Activated CD4-positive, alpha-beta T cell treated with anti-CD3 and anti-CD28 coated beads, Interleukin-2, amount 10 ng/mL, durations not matched to agents 7 days and 5 days (primary cell): ENCODE measurements at regions not wholly inside any gene's neighbourhood (a gene's known extent, or its start where the extent isn't known, plus 50 kb on each side); places are given as distances from the start of the nearest gene placed in this dataset.
"Not testable (repeated sequence)": the region's sequence is repeated elsewhere in the genome, so short reads cannot be mapped to it uniquely, and the experiment has no call there.

Experiments
- CTCF ChIA-PET: fragments of 350-600 bp; sonication (Branson Sonifier 250); formaldehyde crosslinking; loops from one replicate; lab custom pipeline; 2021; ENCODE audit warnings: antibody characterized with exemption; lab: Charles Lee
- POLR2A ChIA-PET: fragments of 350-600 bp; sonication (Branson Sonifier 250); formaldehyde crosslinking; loops from one replicate; lab custom pipeline; 2021; ENCODE audit warnings: antibody characterized with exemption; lab: Charles Lee
- DNase-seq: peaks from one replicate; pipeline ENCODE4 v3.0.0-alpha.2; 2020
- H3K27ac Mint-ChIP-seq: one replicate; pipeline ENCODE4 v1.8.0; 2021; ENCODE audit warnings: mild to moderate bottlenecking, moderate library complexity, mixed read lengths
- H3K27me3 Mint-ChIP-seq: one replicate; pipeline ENCODE4 v1.8.0; 2021; ENCODE audit warnings: mixed read lengths
- H3K36me3 Mint-ChIP-seq: one replicate; pipeline ENCODE4 v1.8.0; 2021; ENCODE audit warnings: low read depth, mixed read lengths
- H3K4me1 Mint-ChIP-seq: one replicate; pipeline ENCODE4 v1.8.0; 2021; ENCODE audit warnings: mixed read lengths
- H3K4me3 Mint-ChIP-seq: one replicate; pipeline ENCODE4 v1.8.0; 2021; ENCODE audit warnings: mild to moderate bottlenecking, moderate library complexity, mixed read lengths
- H3K9me3 Mint-ChIP-seq: one replicate; pipeline ENCODE4 v1.8.0; 2021; ENCODE audit warnings: mixed read lengths

DNA sequence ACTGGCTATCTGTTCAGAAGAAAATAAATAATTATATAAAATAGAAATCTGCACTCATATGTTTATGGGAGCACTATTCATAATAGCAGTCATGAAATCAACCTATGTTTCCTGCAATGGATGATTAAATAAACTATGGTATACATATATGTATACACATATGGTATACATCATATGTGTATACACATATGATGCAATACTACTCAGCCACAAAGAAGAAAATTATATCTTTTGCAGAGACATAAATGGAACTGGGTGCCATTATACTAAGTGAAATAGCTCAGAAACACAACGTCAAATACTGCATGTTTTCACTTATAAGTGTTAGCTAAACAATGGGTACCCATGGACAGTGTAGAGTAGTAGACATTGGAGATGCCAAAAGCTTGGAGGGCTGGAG lies 381.2 kb upstream of the LRFN5 start:
- H3K9me3 Mint-ChIP-seq, result no peaks in the 10 kb centered on the region
- no peak for DNase-seq
- H3K27ac Mint-ChIP-seq, result no peak overlapping the region
- ChIA-PET POLR2A (no interaction called here), CTCF (no interaction called here)
- no peaks in the 10 kb centered on the region for H3K36me3 Mint-ChIP-seq
- no peaks in the 10 kb centered on the region for H3K27me3 Mint-ChIP-seq
- H3K4me3 Mint-ChIP-seq, result no peak overlapping the region
- no peaks in the 10 kb centered on the region for H3K4me1 Mint-ChIP-seq

DNA sequence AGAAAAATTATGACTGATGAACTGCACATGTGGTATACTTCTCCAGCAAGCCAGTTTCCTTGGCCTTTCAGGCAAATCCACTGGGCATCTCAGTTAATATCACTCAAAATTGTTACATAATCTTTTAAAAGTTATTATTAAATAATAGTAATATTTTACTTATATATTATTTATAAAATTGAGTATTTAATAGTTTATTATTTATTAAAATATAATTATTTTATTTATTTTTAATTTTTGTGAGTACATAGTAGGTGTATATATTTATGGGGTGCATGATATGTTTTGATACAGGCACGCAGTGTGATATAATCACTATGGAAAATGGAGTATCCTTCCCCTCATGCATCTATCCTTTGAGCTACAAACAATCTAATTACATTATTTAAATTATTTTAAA lies 384.1 kb upstream of the LRFN5 start:
- H3K36me3 Mint-ChIP-seq, result no peaks in the 10 kb centered on the region
- H3K27ac Mint-ChIP-seq, result no peak overlapping the region
- H3K27me3 Mint-ChIP-seq, result no peaks in the 10 kb centered on the region
- H3K9me3 Mint-ChIP-seq, result peaks cover 2% of the 10 kb centered on the region
- CTCF ChIA-PET, result no interaction called here
- POLR2A ChIA-PET, result no interaction called here
- H3K4me1 Mint-ChIP-seq, result no peaks in the 10 kb centered on the region
- no peak overlapping the region for H3K4me3 Mint-ChIP-seq
- DNase-seq, result no peak

DNA sequence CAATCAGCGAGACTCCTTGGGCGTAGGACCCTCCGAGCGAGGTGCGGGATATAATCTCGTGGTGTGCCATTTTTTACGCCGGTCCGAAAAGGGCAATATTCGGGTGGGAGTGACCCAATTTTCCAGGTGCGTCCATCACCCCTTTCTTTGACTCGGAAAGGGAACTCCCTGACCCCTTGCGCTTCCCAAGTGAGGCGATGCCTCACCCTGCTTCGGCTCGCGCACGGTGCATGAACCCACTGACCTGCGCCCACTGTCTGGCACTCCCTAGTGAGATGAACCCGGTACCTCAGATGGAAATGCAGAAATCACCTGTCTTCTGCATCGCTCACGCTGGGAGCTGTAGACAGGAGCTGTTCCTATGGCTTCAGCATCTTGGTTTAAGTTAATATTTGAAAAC lies 391.7 kb upstream of the LRFN5 start:
- H3K4me1 Mint-ChIP-seq, POLR2A ChIA-PET, CTCF ChIA-PET, H3K9me3 Mint-ChIP-seq, H3K36me3 Mint-ChIP-seq, H3K27ac Mint-ChIP-seq, DNase-seq, H3K27me3 Mint-ChIP-seq, H3K4me3 Mint-ChIP-seq: not testable (repeated sequence)

DNA sequence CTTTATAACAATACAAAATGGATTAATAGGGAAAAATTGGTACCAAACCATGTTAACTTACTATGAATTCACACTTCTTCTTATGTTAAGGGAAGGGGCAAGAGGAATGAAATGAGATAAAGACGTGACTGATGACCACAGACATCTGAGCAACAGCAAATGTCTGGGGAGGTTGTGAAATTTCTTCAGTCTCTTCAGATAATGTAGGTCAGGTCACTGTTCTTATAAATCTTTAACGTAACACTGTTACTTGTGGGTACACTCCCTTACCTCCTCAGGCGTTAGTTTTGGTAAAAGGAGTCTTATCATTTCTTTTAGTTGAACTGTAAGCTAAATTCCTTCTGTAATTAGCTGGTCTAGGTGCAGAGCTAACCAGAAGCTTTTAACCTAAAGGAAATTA lies 405.0 kb upstream of the LRFN5 start:
- Mint-ChIP-seq H3K36me3 (no peaks in the 10 kb centered on the region), H3K27me3 (no peaks in the 10 kb centered on the region), H3K4me3 (no peak overlapping the region), H3K9me3 (peaks cover 3% of the 10 kb centered on the region), H3K27ac (no peak overlapping the region), H3K4me1 (no peaks in the 10 kb centered on the region)
- no peak for DNase-seq
- POLR2A ChIA-PET, result no interaction called here
- CTCF ChIA-PET, result no interaction called here

DNA sequence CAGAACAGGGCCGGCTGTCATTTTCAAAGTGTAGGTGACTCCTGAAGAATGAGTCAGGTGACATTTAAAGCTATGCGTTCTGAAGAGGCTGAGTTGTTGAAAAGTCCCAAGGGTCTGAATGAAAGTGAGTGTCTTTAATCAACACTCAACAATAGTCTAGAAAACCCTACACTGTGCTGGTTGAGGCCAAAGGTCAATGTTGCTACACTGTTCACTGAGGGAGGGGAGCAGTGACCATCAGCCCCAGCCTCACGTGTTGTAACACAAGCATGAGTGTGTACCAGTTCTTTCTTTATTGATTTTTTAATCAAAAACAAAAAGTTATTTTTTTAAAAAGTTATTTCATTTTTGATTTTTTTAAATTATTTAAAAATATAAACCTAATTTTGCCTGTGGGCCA lies 418.8 kb upstream of the LRFN5 start:
- POLR2A ChIA-PET, result no interaction called here

DNA sequence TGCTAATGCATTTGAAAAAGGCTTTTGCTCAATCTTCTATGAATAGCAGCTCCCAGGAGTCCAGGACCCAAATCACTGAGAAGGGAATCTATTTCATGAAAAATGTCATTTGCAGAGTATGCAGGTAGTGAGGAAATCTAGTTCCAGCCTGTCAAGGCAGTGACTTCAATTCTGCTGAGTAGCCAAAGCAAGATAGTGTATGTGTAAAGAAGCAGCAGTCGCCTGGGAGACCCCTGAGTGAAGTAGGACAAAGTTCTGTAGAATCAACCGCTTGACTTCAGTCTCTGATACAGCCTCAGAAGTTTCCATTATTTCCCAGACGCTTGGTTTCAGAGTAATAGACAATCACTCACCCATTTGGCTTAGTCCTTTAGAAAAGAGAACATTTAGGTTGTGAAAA lies 435.6 kb upstream of the LRFN5 start:
- POLR2A ChIA-PET, result no interaction called here
- CTCF ChIA-PET, result no interaction called here
- DNase-seq, result no peak
- Mint-ChIP-seq H3K4me1 (no peaks in the 10 kb centered on the region), H3K4me3 (no peak overlapping the region), H3K27me3 (no peaks in the 10 kb centered on the region), H3K9me3 (peaks cover 5% of the 10 kb centered on the region), H3K27ac (no peak overlapping the region), H3K36me3 (no peaks in the 10 kb centered on the region)

More for the DNA sequence above, 418.8 kb upstream of the LRFN5 start:
- no peaks in the 10 kb centered on the region for H3K36me3 Mint-ChIP-seq
- no peak overlapping the region for H3K4me3 Mint-ChIP-seq
- peaks cover 17% of the 10 kb centered on the region for H3K9me3 Mint-ChIP-seq
- H3K4me1 Mint-ChIP-seq, result no peaks in the 10 kb centered on the region
- no peaks in the 10 kb centered on the region for H3K27me3 Mint-ChIP-seq
- no peak for DNase-seq
- no peak overlapping the region for H3K27ac Mint-ChIP-seq
- CTCF ChIA-PET, result no interaction called here

DNA sequence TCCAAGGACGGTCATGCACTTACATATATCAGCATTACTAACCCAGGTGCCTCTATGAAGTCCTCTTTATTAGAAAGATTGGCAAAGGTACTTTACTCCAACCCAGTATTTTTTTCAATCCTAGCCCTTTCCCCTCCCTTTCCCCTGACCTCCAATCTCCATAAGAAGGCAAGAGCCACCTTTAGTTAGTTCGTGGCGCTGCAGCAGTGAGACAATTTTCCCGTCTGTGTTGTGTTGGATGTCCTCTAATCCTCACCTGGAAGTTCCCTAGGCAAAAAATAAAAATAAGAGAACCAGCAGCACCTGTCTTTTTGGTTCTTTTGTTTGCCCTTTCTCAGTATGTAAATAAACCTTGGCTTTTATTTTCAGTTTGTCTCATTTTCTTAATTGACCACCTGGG lies 439.6 kb upstream of the LRFN5 start:
- ChIA-PET POLR2A (no interaction called here), CTCF (no interaction called here)
- DNase-seq, result no peak

DNA sequence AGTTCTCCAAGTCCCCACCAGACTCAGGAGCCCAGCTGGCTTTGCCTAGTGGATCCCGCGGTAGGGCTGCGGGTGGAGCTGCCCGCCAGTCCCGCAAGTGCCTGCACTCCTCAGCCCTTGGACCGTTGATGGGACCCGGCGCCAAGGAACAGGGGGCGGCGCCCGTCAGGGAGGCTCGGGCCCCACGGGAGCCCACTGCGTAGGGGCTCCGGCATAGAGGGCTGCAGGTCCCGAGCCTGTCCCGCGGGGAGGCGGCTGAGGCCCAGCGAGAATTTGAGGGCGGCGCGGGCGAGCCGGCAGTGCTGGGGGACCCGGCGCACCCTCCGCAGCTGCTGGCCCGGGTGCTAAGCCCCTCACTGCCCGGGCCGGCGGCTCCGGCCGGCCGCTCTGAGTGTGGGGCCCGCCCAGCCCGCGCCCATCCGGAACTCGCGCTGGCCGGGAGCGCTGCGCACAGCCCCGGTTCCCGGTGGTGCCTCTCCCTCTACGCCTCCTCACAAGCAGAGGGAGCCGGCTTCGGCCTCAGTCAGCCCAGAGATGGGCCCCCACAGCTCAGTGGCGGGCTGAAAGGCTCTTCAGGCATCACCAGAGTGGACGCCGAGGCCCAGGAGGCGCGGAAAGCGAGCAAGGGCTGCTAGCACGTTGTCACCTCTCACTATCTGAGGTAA lies 452.4 kb upstream of the LRFN5 start:
- no peaks in the 10 kb centered on the region for H3K4me1 Mint-ChIP-seq
- POLR2A ChIA-PET, result no interaction called here
- H3K4me3 Mint-ChIP-seq, result no peak overlapping the region
- no peaks in the 10 kb centered on the region for H3K27me3 Mint-ChIP-seq
- no peak for DNase-seq
- H3K27ac Mint-ChIP-seq, result no peak overlapping the region
- peaks cover 9% of the 10 kb centered on the region for H3K9me3 Mint-ChIP-seq
- CTCF ChIA-PET, result no interaction called here
- no peaks in the 10 kb centered on the region for H3K36me3 Mint-ChIP-seq

More for the DNA sequence above, 439.6 kb upstream of the LRFN5 start:
- Mint-ChIP-seq H3K36me3 (no peaks in the 10 kb centered on the region), H3K4me1 (no peaks in the 10 kb centered on the region), H3K4me3 (no peak overlapping the region), H3K9me3 (peaks cover 5% of the 10 kb centered on the region), H3K27me3 (no peaks in the 10 kb centered on the region), H3K27ac (no peak overlapping the region)

DNA sequence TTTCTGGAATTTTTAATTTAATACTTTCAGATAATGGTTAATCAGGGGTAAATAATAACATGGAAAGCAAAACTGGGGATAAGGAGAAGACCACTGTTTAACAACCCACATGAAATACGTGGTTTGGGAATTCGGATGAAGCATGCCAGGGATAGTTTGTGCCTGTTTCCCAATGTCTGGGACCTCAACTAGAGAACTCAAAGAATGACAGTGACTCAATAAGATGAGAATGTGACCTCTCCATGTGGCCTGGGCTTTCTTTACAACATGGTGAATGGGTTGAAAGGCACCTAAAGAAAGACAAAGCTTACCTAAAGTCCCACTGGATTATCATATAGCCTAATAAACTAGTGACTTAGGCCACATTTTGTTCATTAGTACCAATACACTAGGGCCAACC lies 460.3 kb upstream of the LRFN5 start:
- DNase-seq, result no peak
- Mint-ChIP-seq H3K27ac (no peak overlapping the region), H3K36me3 (no peaks in the 10 kb centered on the region), H3K9me3 (no peaks in the 10 kb centered on the region), H3K4me1 (no peaks in the 10 kb centered on the region), H3K27me3 (no peaks in the 10 kb centered on the region), H3K4me3 (no peak overlapping the region)
- POLR2A ChIA-PET, result no interaction called here
- CTCF ChIA-PET, result no interaction called here

DNA sequence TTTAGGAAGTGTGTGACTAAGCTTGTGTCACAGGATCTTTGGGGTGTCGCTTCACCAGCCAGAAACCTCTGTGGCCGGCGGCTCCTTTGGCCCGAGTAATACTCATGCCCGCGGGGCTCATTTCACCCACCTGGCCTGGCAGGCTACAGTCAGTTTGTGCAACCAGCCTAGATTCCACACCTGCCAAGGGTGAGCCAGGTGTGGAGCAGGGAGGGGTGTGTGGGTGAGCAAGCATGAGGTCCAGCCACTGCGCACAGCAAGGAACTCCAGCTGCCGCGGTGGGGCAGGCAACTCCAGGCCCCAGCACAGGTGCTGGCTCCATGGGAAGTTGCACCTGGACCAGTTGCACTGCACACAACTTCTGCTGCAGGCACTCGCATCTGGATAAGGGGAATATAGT lies 462.3 kb upstream of the LRFN5 start:
- POLR2A ChIA-PET, result no interaction called here
- Mint-ChIP-seq H3K4me1 (no peaks in the 10 kb centered on the region), H3K4me3 (no peak overlapping the region), H3K36me3 (no peaks in the 10 kb centered on the region), H3K27me3 (no peaks in the 10 kb centered on the region), H3K9me3 (no peaks in the 10 kb centered on the region), H3K27ac (no peak overlapping the region)
- no peak for DNase-seq
- CTCF ChIA-PET, result no interaction called here

DNA sequence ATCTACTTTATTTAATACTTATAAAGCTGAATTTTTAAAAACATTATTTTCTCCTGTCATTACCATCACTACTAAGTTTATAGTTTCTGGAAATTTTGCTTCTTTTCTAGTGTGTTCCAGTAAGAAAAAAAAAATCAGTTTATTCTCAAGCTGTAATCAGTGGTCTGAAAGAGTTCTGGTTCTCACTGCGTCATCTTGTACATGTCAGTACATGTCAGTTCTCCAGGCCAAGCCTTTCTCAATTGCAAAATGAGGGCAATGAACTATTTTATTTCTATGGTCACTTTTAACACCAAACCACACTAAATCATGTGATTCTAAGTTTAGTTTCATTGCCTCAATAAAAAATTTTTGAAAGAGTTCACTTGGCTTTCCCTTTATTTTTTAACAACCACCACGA lies 468.9 kb upstream of the LRFN5 start:
- H3K4me1 Mint-ChIP-seq, result no peaks in the 10 kb centered on the region
- CTCF ChIA-PET, result no interaction called here
- no peak for DNase-seq

DNA sequence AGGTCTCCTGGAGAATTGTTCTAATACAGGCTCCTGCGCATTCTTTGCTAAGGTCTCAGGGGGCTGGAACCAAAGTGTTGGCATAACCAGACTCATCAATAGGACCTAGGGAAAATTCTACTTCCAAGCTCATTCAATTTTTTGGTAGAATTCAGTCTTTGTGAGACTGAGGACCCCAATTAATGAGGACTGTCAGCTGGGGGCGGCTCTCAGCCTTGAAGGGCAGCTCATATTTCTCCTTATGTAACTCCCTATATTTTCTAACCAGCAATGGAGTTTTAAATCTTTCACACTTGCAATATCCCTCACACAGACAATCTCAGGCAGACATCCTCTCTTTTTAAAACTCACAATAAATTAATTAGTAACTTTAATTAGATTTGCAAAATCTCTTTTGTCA lies 476.4 kb upstream of the LRFN5 start:
- peaks cover 4% of the 10 kb centered on the region for H3K9me3 Mint-ChIP-seq
- H3K27ac Mint-ChIP-seq, result no peak overlapping the region
- ChIA-PET CTCF (no interaction called here), POLR2A (no interaction called here)
- H3K36me3 Mint-ChIP-seq, result no peaks in the 10 kb centered on the region
- H3K4me1 Mint-ChIP-seq, result no peaks in the 10 kb centered on the region
- DNase-seq, result no peak
- H3K27me3 Mint-ChIP-seq, result no peaks in the 10 kb centered on the region
- H3K4me3 Mint-ChIP-seq, result no peak overlapping the region

More for the DNA sequence above, 468.9 kb upstream of the LRFN5 start:
- H3K9me3 Mint-ChIP-seq, result peaks cover 9% of the 10 kb centered on the region
- H3K36me3 Mint-ChIP-seq, result no peaks in the 10 kb centered on the region
- H3K27ac Mint-ChIP-seq, result no peak overlapping the region
- no peak overlapping the region for H3K4me3 Mint-ChIP-seq
- POLR2A ChIA-PET, result no interaction called here
- H3K27me3 Mint-ChIP-seq, result no peaks in the 10 kb centered on the region

DNA sequence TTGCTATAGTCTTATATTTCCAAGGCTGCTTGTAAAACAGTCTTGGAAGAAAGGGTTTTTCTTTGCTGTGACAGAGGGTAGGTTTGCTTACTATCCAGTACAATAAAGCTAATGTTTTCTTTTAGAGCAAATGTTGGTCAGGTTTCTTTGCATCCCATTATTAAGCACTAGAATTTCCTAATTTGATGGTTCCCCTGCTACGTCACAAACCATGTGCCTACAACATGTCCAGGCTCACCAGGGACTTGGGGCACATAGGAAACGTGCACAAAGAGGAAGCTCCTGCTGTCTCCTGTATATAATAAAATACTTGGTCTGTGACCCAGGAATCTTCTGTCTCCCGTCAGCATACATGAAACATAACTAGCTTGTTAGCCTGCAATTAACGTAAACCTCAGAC lies 486.3 kb upstream of the LRFN5 start:
- Mint-ChIP-seq H3K4me3 (no peak overlapping the region), H3K36me3 (no peaks in the 10 kb centered on the region), H3K9me3 (no peaks in the 10 kb centered on the region), H3K27me3 (no peaks in the 10 kb centered on the region), H3K4me1 (no peaks in the 10 kb centered on the region), H3K27ac (no peak overlapping the region)
- CTCF ChIA-PET, result no interaction called here
- no peak for DNase-seq
- POLR2A ChIA-PET, result no interaction called here

DNA sequence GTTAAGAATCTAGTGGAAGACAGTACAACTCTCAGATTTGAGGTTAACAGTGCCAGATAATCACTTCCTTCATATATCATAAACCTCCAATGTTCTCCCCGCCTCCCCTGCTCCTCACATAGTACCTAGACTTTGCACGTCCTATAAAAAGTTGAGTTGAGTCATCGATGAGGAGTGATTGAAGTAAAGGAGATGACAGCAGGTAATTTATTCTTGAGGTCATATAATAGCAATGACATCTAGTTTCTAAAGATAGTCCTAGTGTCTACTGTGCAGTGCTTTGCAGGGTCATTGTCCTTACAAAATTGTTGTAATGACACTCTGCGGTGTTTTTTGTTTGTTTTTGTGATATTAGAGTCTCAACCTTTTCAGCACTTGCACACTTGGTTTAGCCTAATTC lies 510.5 kb upstream of the LRFN5 start:
- Mint-ChIP-seq H3K27ac (no peak overlapping the region), H3K4me1 (no peaks in the 10 kb centered on the region), H3K27me3 (no peaks in the 10 kb centered on the region), H3K9me3 (peaks cover 7% of the 10 kb centered on the region), H3K4me3 (no peak overlapping the region), H3K36me3 (no peaks in the 10 kb centered on the region)
- ChIA-PET POLR2A (no interaction called here), CTCF (no interaction called here)
- no peak for DNase-seq
